CD14-positive monocyte (primary cell): ENCODE measurements at regions not wholly inside any gene's neighbourhood (a gene's known extent, or its start where the extent isn't known, plus 50 kb on each side); places are given as distances from the start of the nearest gene placed in this dataset.

ENCODE experiments used
- DNase-seq, 3 donors: peaks; one replicate each; pipeline ENCODE4 v3.0.0-alpha.2; 2011 to 2022
- H2AFZ ChIP-seq: 2 replicates; pipeline ENCODE4 v1.6.0; 2012; ENCODE audit warnings: mild to moderate bottlenecking, low read depth, low read length, inconsistent platforms; ENCODE audit not compliant: insufficient read depth, poor library complexity, severe bottlenecking
- H3K27ac ChIP-seq, 2 donors: 1 replicate in 1 of 2; 2 replicates in 1 of 2; pipeline ENCODE4 v1.5.1; 2012 to 2013; ENCODE audit warnings: low read length in 2 of 2, control low read depth in 1 of 2, inconsistent platforms in 1 of 2, low read depth in 1 of 2, mild to moderate bottlenecking in 1 of 2
- H3K27me3 ChIP-seq, 2 donors: one replicate each; pipeline versions ENCODE4 v1.6.0 to v1.6.1; 2011 to 2013; ENCODE audit warnings: low read length in 2 of 2; ENCODE audit not compliant: control insufficient read depth in 2 of 2, insufficient read depth in 2 of 2
- H3K36me3 ChIP-seq, 2 donors: replicated peaks in 1 of 2; 1 replicate in 1 of 2; 2 replicates in 1 of 2; pipeline versions ENCODE4 v1.5.1 to v1.6.1; 2012 to 2013; ENCODE audit warnings: low read length in 2 of 2, control low read depth in 1 of 2, inconsistent platforms in 1 of 2, mild to moderate bottlenecking in 1 of 2; ENCODE audit not compliant: insufficient read depth in 2 of 2, control insufficient read depth in 1 of 2
- H3K4me1 ChIP-seq, 2 donors: 1 replicate in 1 of 2; 2 replicates in 1 of 2; pipeline versions ENCODE4 v1.5.1 to v1.6.1; 2012 to 2013; ENCODE audit warnings: low read length in 2 of 2, control low read depth in 1 of 2, inconsistent platforms in 1 of 2, mild to moderate bottlenecking in 1 of 2, moderate library complexity in 1 of 2; ENCODE audit not compliant: insufficient read depth in 2 of 2, control insufficient read depth in 1 of 2
- H3K4me2 ChIP-seq: replicated peaks from 2 replicates; pipeline ENCODE3; 2012; ENCODE audit warnings: low read length, moderate library complexity, mild to moderate bottlenecking; ENCODE audit not compliant: poor library complexity, severe bottlenecking; ENCODE audit errors: extremely low read depth
- H3K4me3 ChIP-seq, 3 experiments: fragments of 200-600 bp in 1 of 3; sonication (generic) in 1 of 3; replicated peaks in 1 of 3; 1 replicate in 2 of 3; 2 replicates in 1 of 3; pipeline ENCODE4 v1.5.1; 2011 to 2013; ENCODE audit warnings: low read length in 3 of 3, mild to moderate bottlenecking in 3 of 3, control low read depth in 2 of 3, low read depth in 2 of 3, inconsistent platforms in 1 of 3, moderate library complexity in 1 of 3
- H3K79me2 ChIP-seq: 2 replicates; pipeline ENCODE4 v1.6.0; 2012; ENCODE audit warnings: mild to moderate bottlenecking, control low read depth, inconsistent platforms, low read length, moderate library complexity; ENCODE audit not compliant: insufficient read depth
- H3K9ac ChIP-seq: 2 replicates; pipeline ENCODE4 v1.6.0; 2017; ENCODE audit warnings: low read length, mild to moderate bottlenecking; ENCODE audit not compliant: insufficient read depth, poor library complexity, severe bottlenecking
- H3K9me3 ChIP-seq, 2 donors: replicated peaks in 1 of 2; 1 replicate in 1 of 2; 2 replicates in 1 of 2; pipeline versions ENCODE4 v1.5.1 to v1.6.1; 2012 to 2013; ENCODE audit warnings: low read length in 2 of 2, control low read depth in 1 of 2; ENCODE audit not compliant: control insufficient read depth in 1 of 2, insufficient read depth in 1 of 2
- H4K20me1 ChIP-seq: 2 replicates; pipeline ENCODE4 v1.6.0; 2012; ENCODE audit warnings: mild to moderate bottlenecking, low read length, control low read depth, moderate library complexity; ENCODE audit not compliant: insufficient read depth
- H3K27ac Mint-ChIP-seq, 7 donors: one replicate each; pipeline ENCODE4 v1.8.0; 2020; ENCODE audit warnings: mild to moderate bottlenecking in 7 of 7, mixed read lengths in 7 of 7, moderate library complexity in 6 of 7, inconsistent platforms in 2 of 7
- H3K27me3 Mint-ChIP-seq, 3 donors: one replicate each; pipeline ENCODE4 v1.8.0; 2021 to 2022; ENCODE audit warnings: low read depth in 3 of 3, mild to moderate bottlenecking in 3 of 3, mixed read lengths in 3 of 3, moderate library complexity in 3 of 3, inconsistent platforms in 1 of 3
- H3K36me3 Mint-ChIP-seq, 2 donors: one replicate each; pipeline ENCODE4 v1.8.0; 2020; ENCODE audit warnings: mixed read lengths in 2 of 2, inconsistent platforms in 1 of 2, mild to moderate bottlenecking in 1 of 2
- H3K4me1 Mint-ChIP-seq: one replicate; pipeline ENCODE4 v1.8.0; 2020; ENCODE audit warnings: mild to moderate bottlenecking, mixed read lengths
- H3K4me3 Mint-ChIP-seq, 2 donors: one replicate each; pipeline ENCODE4 v1.8.0; 2020; ENCODE audit warnings: mild to moderate bottlenecking in 2 of 2, mixed read lengths in 2 of 2, moderate library complexity in 1 of 2
- H3K9me3 Mint-ChIP-seq, 7 donors: one replicate each; pipeline ENCODE4 v1.8.0; 2020 to 2022; ENCODE audit warnings: mixed read lengths in 7 of 7, mild to moderate bottlenecking in 6 of 7, moderate library complexity in 6 of 7, inconsistent platforms in 2 of 7
- CTCF ChIP-seq: fragments of 200-600 bp; IDR thresholded peaks from one replicate; pipeline ENCODE4 v1.8.0; 2022; ENCODE audit warnings: antibody characterized with exemption, mild to moderate bottlenecking
- WGBS: methylation state at CpG from one replicate; pipeline ENCODE4 v1.1.5; 2013; ENCODE audit warnings: missing lambda C conversion rate; ENCODE audit not compliant: insufficient coverage; 5-methylcytosine and 5-hydroxymethylcytosine counted together
- intact Hi-C, 2 donors: fragments of 100-400 bp; cut with micrococcal nuclease; formaldehyde crosslinking; loops; one replicate each; pipeline versions ENCODE4 v1.15.0 to v1.15.1; 2023

- Histone ChIP-seq H3K4me2 (no peak overlapping the region), H2AFZ (no peak overlapping the region), H3K36me3 (no peaks in the 10 kb centered on the region), H3K27ac (no peak overlapping the region), H3K4me3 (no peak overlapping the region), H4K20me1 (no peaks in the 10 kb centered on the region), H3K27me3 (peaks cover 0 to under 1% of the 10 kb centered on the region in 2 donors), H3K9ac (no peak overlapping the region), H3K79me2 (no peaks in the 10 kb centered on the region), H3K9me3 (no peaks in the 10 kb centered on the region), H3K4me1 (peaks cover 21% of the 10 kb centered on the region in 2 donors)
- no peaks in the 10 kb centered on the region for H3K36me3 Mint-ChIP-seq
- H3K4me3 Mint-ChIP-seq: no peak overlapping the region
- intact Hi-C loops: no loop called here
- H3K27ac Mint-ChIP-seq: no peak overlapping the region
- H3K4me1 Mint-ChIP-seq: peaks cover 18% of the 10 kb centered on the region
- no peak for TF ChIP-seq CTCF
- WGBS: 95% methylated on average over 5 of the region's 8 CpGs
- H3K27me3 Mint-ChIP-seq: peaks cover 2 to 6% (median 4%) of the 10 kb centered on the region in 3 donors
- DNase-seq: no peak
- H3K9me3 Mint-ChIP-seq: peaks cover 0 to 5% (median 0%) of the 10 kb centered on the region in 7 donors
These were observed 103.4 kb downstream of the EVX1 start for GRCh38 chr7:27345997-27346396.

GRCh38 chr7:27346531-27347275 is 104.1 kb downstream of the EVX1 start:
- Histone ChIP-seq H3K4me1 (peaks cover 14 to 17% of the 10 kb centered on the region in 2 donors), H3K4me2 (no peak overlapping the region), H3K9ac (no peak overlapping the region), H3K27me3 (peaks cover 2 to 4% of the 10 kb centered on the region in 2 donors), H3K79me2 (no peaks in the 10 kb centered on the region), H3K27ac (no peak overlapping the region), H3K4me3 (no peak overlapping the region), H3K36me3 (no peaks in the 10 kb centered on the region), H3K9me3 (no peaks in the 10 kb centered on the region), H4K20me1 (no peaks in the 10 kb centered on the region), H2AFZ (no peak overlapping the region)
- H3K4me3 Mint-ChIP-seq: no peak overlapping the region
- no peak for TF ChIP-seq CTCF
- H3K4me1 Mint-ChIP-seq: peaks cover 16% of the 10 kb centered on the region
- DNase-seq: no peak
- peaks cover 4 to 6% (median 4%) of the 10 kb centered on the region in 3 donors for H3K27me3 Mint-ChIP-seq
- intact Hi-C loops: no loop called here
- no peaks in the 10 kb centered on the region for H3K36me3 Mint-ChIP-seq
- peaks cover 0 to 5% (median 0%) of the 10 kb centered on the region in 7 donors for H3K9me3 Mint-ChIP-seq
- no peak overlapping the region for H3K27ac Mint-ChIP-seq
- no CpG with 5 or more reads among the region's 10 CpGs for WGBS
